Suppressor macrophage treated with lipopolysaccharide for 4 hours (primary cell): ENCODE measurements at regions not wholly inside any gene's neighbourhood (a gene's known extent, or its start where the extent isn't known, plus 50 kb on each side); places are given as distances from the start of the nearest gene placed in this dataset.

Source experiments
- DNase-seq: peaks from one replicate; pipeline ENCODE4 v3.0.0-alpha.2; 2020

- DNase-seq = no peak
Measured at GRCh38 chr10:128630787-128631252, 504.6 kb upstream of the MKI67 start.

- DNase-seq = peak; percentile 33
Measured at GRCh38 chr10:128631801-128632241, 505.6 kb upstream of the MKI67 start.

- no peak for DNase-seq
Measured at GRCh38 chr10:128632694-128633093, 506.5 kb upstream of the MKI67 start.

GRCh38 chr10:128633864-128634540, 507.8 kb upstream of the MKI67 start:
- DNase-seq = no peak

GRCh38 chr10:128642023-128642422, 515.8 kb upstream of the MKI67 start:
- no peak for DNase-seq

GRCh38 chr10:128642502-128642901, 516.3 kb upstream of the MKI67 start:
- DNase-seq = no peak

GRCh38 chr10:128643658-128644057, 517.4 kb upstream of the MKI67 start:
- no peak for DNase-seq

GRCh38 chr10:128645486-128645885, 519.3 kb upstream of the MKI67 start:
- DNase-seq = no peak

- no peak for DNase-seq
Measured at GRCh38 chr10:128646956-128647355, 520.7 kb upstream of the MKI67 start.

GRCh38 chr10:128657548-128657947, 531.3 kb upstream of the MKI67 start:
- DNase-seq = no peak

GRCh38 chr10:128660726-128661125, 534.5 kb upstream of the MKI67 start:
- no peak for DNase-seq

- no peak for DNase-seq
Measured at GRCh38 chr10:128661404-128662197, 535.4 kb upstream of the MKI67 start.

GRCh38 chr10:128662520-128662919, 536.3 kb upstream of the MKI67 start:
- no peak for DNase-seq

GRCh38 chr10:128664729-128665128, 538.5 kb upstream of the MKI67 start:
- peak; percentile 56 for DNase-seq

GRCh38 chr10:128675405-128675804, 549.2 kb upstream of the MKI67 start:
- no peak for DNase-seq

- DNase-seq = no peak
Measured at GRCh38 chr10:128680116-128680515, 553.9 kb upstream of the MKI67 start.

- no peak for DNase-seq
Measured at GRCh38 chr10:128684215-128684614, 558.0 kb upstream of the MKI67 start.

- no peak for DNase-seq
Measured at GRCh38 chr10:128686630-128687278, 560.5 kb upstream of the MKI67 start.

- DNase-seq = no peak
Measured at GRCh38 chr10:128687408-128687807, 561.2 kb upstream of the MKI67 start.

GRCh38 chr10:128687927-128688549, 561.8 kb upstream of the MKI67 start:
- no peak for DNase-seq

- DNase-seq = no peak
Measured at GRCh38 chr10:128689667-128690066, 563.4 kb upstream of the MKI67 start.

GRCh38 chr10:128693493-128694131, 567.4 kb upstream of the MKI67 start:
- DNase-seq = no peak
